ENCODE measurements at regions not wholly inside any gene's neighbourhood (a gene's known extent, or its start where the extent isn't known, plus 50 kb on each side); places are given as distances from the start of the nearest gene placed in this dataset.

GRCh38 chr6:7468382-7469081 lies 72.9 kb upstream of the DSP start:
- no peak for TF ChIP-seq POLR2AphosphoS5 (IDR thresholded peaks at IDR 0.05; ENCODE audit: low read depth, low read length)
- peak; percentile 26; the same call in 1 of the 2 replicates for TF ChIP-seq TAF1 (IDR thresholded peaks at IDR 0.05; ENCODE audit: borderline replicate concordance, insufficient read depth, low read length)

All from PFSK-1 (cell line).